HG03442 (cell line): ENCODE measurements at regions not wholly inside any gene's neighbourhood (a gene's known extent, or its start where the extent isn't known, plus 50 kb on each side); places are given as distances from the start of the nearest gene placed in this dataset.

Source experiments
- ATAC-seq: cut with Tn5 transposase; IDR thresholded peaks from one replicate; pipeline ENCODE4 v1.9.1; 2021; ENCODE audit warnings: mild to moderate bottlenecking, moderate library complexity; ENCODE audit not compliant: unreplicated experiment

DNA sequence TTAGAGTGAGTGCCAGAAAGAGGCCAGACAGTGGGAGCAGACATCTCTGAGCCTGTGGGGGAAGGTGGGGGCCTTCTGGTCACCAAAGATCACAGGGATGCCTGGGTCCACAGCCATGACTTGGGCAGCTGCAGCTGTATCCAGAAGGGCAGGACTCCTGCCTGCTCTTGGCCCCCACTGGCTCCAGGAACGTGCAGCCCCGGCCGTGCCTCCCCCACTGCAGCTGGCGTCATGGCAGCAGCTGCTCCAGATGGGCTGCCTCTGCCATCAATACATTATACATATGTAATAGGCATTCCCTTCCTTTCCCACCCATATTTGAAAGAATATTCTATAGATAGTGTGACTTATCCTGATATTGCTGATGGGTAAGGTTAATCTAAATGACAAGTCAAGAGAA lies 195.5 kb upstream of the SNX19 start:
- no peak for ATAC-seq

DNA sequence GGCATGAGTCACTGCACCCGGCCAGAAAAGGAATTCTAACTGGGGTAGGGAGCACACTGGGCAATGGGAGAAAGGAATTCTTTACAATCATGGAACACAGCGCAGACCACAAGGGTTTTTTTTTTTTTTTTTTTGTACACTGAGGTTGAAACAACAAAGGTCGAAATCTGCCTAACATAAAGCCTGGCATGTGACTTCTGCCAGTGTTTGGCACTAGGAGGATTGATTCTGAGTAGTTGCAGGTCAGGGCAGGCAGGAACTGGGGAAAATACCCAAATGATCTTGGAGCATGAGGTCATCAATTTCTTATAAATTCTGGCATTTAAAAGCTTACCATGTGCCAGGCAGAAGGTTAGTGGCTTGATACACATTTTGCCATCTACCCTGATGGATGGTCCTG lies 202.0 kb upstream of the SNX19 start:
- no peak for ATAC-seq

DNA sequence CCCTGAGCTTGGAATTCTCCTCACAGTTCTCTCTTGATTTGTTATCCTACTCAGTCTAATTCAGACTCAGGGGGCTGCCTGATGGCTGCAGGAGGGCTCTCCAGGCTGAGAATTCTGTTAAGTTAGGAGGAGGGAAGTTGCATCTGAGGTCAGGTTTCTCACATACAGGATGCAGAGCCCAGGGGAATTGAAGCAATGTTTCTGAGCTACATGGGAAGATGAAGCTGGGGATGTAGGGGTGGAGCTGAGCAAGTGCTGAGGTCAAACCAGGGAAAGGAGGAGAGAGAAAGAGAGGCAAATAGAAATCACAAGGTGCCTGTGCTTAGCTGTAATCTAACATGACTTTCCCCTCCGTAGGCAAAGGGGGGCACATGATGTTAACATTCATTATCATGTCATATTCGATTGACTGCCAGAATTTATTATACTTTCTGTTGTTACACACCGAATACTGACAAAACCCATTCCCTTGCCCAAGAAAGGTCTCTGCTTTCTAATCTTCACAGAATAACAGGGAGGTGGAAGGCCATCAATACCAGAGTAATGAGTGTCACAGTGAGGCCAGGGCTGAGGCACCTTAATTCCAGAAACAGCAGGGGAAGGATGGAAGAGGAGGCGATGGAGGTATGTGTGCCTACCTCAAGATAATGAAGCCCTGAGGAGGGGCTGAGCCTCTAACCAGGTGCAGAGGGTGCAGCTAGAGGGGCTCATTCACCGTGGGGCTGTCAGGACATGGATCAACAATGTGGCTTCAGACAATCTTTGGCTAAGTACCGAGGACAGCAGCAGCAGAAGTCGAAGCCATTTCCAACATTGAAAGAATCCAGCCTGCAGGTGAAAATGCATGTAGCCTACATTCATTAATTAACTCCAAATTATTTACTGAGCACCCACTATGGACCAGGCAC lies 205.4 kb upstream of the SNX19 start:
- ATAC-seq: no peak

DNA sequence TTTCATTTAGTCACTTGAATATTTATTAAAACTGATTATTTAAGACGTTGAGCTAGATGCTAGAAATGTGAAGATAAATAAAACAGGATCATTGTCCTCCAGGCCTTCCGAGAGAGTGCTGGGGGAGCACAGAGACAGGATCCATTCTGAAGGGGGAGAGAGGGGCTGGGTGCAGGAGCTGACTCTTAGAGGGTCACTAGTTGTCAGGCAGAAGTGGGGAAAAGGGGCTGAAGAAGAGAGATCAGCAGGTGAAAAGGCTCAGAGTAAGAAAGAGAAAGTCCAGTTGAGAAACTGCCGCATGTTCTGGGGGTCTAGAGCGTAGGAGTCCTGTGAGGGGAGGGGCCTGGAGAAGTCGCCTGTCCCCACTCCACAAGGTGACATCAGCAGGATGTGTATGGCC lies 206.2 kb upstream of the SNX19 start:
- ATAC-seq: no peak

DNA sequence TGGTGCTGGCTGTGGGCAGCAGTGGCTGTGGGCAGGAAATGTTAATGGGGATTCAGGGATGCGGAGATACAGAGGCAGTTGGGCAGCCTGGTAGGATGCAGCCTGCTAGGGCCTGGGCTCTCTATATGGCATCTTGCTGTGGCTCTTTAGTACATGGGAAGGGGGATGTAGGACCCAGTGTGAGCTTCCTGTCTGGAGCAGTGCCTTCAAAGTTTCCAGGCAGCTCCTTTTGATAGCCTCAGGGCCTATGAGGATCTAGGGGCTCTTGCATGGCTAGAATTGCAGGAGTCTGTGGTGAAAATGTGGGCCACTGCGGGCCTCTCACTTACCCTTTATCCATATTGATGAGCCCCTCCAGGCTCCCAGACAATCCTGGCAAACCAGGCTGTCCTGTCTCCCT lies 213.2 kb upstream of the SNX19 start:
- ATAC-seq: no peak

DNA sequence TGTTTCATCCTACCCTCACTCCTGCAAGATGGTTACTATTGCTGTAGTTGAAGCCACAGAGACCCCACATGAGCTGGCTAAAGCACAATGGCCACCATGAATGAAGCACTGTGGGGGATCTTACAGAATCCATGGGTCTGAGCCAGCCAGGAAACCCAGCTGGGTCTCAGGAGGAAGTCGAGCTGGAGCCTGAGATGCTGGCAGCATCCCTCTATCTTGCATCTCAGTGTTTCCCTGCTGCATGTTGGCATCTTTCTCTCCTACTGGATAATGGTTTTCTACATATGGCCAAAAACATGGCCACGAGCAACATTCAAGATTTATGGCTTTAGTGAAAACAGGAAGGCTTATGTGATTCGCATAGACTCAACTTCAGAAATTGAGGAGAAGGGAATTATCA lies 219.3 kb upstream of the SNX19 start:
- ATAC-seq: no peak

DNA sequence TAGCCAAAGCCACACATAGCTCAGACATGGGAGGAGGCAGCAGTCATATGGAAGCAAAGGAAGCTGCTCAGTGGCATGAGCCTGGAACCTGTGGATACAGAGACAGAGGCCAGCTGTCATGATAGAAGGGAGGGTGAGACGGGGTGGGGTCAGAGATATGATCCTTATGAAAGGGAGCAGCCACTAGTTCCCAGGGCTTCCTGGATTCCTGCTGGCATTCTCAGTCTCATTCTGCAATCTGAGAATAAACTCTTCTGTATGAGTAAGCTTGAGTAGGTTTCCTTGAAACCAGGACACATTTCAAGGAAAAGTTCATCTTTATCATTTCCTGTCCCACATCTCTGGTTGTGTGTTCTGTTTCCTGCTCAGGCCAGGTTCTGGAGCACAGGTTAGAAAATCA lies 220.2 kb upstream of the SNX19 start:
- no peak for ATAC-seq

DNA sequence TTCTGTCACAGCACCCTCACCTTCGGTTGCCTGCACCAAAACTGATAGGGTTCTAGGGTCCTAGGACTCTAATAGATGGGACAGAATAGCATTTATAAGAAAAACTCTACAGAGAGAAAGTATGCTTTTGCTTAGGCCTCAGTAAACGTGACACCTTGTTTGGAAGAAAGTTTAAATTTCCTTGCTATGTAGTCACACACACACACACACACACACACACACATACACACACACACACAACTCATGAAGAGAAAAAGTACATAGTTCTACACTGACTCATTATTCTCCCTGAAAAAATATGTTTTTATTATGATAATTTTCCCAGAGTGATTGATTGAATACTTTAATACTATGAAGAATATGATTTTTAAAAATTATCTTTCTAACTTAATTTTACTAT lies 220.8 kb upstream of the SNX19 start:
- ATAC-seq: no peak

DNA sequence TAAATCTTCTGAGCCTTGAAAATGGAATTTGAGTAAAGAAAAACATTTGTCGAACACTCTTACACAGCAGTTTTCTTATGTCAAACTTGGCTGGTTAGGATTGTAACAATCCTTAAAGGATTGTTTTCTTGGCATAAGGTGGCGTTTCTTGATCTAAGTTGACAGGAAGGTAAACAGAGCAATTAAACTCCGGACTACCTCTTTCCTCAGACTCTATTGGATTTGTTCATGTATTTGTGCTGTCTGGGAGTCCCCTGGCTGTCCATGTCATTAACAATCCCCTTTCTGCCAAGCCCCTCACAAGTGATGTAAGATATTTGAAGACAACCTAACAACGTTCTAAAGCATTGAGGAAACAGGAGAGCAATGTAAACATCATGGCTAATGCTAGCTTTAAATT lies 222.5 kb upstream of the SNX19 start:
- no peak for ATAC-seq

DNA sequence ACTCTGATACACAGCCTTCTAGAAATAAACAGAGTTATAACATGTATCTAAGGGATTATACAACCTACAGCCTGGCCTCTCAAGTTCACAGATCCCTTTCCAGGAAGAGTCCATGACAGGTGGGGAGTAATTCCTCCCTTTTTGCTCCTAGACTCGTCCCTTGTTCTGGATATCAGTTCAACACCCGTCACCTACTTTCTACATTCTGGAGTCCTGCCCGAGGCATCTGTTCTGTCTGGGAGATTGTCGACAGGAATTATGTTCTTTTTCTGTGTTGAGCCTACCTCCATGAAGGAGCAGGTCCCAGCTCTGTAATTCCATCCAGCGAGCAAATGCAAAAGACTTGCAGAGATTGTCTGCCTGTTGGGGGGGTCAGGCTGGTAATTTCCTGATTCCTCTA lies 224.6 kb upstream of the NTM start:
- no peak for ATAC-seq

DNA sequence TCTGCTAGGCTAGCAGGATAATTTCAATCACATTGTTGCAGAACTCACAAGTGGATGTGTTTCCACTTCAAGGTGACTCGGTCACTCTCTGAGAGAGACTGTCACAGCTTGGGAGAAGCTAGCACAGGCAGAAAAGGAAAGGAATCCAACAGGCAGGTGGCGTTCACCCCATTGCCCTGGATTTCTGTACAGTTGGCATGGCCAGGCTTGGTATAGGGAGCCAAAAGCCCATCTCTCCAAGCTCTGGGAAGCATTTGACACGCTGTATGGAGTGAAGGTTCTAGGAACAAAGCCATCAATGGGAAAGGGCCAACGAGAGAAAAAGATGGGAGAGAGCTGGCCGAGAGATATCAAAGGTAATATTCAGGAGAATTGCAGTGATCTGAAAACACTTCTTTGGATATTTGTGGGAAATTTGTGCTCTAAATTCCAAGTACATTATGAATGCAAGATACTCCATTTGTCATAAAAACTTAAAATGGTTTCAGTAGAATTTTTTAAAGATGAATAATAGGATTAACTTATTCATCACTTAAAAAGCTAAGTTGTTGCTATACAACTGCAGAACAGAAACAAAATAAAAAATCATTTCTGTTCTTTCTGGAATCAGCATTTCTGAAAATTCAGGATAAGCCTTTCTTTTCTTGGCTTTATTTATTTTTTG lies 223.5 kb upstream of the NTM start:
- no peak for ATAC-seq

DNA sequence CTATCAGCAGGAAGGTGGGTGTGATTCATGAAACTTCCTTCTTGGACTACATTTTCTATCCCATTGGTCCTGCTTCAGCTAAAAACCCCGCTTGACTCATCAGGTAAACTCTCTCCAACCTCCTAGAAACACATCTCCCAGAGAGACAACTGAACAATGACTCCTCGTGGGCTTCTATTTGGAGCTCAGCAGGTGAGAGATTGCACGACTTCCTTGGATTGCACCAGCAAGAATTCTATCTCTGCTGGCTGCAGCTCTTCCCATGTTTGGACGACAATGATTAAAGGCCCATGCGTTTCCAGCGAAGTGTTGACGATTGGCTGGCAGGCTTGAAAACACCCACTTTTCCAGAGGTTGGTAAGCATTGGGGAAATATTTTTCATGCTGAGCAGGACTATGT lies 216.1 kb upstream of the NTM start:
- no peak for ATAC-seq

DNA sequence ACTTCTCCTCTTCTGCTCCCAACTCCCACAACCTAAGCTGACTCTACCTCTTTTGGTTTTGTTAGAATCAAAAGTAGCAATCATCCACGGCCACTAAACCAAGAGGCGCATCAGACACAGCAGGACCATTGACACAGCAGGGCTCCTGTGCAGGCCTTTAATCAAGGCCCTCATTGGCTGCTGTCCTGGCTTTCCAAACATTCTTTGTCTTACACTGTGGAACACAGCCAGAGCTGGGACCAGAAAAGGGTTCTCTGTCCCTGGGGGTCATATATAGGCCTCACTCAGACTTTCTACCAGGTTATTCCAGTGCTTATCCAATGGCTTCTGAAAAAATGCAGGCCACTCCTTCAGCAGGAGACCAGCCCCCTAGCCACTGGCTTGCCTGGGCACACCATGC lies 212.7 kb upstream of the NTM start:
- no peak for ATAC-seq

DNA sequence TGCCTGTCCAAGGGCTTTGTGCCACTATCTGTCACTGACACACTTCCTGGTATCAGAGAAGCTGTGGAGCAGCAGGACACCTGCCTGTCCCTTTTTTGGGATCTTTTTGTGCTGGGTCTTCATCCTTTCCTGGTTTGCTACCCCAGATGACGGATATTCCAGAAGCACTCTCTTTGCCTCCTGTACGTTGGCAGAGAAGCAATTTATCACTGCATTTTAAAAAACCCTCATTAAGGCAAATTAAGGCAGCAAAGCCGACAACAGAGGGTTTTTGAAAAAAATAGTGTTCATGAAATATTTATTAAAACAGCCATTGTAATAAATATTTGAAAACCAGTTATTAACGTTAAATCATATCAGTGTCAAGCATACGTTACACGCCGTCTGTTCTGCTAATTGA lies 209.6 kb upstream of the NTM start:
- ATAC-seq: no peak

DNA sequence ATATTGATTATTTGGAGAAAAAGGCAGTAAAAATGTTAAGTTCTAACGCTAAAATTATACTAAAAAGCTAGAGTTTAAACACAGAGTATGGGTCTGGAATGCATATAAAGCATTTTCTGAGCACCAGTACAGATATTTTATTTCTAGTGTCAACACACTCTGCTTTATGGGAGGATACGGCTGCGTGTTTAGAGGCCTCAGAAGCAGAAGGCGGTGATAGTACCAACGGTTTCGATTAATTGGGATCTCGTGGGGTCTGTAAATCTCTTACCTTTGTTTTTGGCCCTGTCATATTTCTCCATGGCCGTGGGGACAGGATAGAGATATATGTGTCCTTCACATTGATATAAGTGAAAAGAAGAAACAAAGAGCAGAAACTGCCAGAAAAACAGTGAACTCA lies 206.8 kb upstream of the NTM start:
- no peak for ATAC-seq

DNA sequence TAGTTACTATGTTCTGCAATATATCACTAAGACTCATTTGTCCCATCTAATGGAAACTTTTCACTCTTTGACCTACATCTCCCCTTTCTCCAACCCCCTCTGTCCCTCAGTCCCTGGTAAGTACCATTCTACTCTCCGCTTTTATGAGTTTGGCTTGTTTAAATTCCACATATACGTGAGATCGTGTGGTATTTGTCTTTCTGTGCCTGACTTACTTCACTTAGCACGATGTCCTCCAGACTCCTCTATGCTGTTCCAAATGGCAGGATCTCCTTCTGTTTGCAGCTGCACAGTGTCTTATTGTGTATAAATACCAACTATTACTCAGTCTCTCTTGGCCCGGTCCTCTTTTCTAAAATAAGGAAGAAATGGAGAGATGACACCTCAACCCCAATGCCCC lies 205.4 kb upstream of the NTM start:
- ATAC-seq: no peak

DNA sequence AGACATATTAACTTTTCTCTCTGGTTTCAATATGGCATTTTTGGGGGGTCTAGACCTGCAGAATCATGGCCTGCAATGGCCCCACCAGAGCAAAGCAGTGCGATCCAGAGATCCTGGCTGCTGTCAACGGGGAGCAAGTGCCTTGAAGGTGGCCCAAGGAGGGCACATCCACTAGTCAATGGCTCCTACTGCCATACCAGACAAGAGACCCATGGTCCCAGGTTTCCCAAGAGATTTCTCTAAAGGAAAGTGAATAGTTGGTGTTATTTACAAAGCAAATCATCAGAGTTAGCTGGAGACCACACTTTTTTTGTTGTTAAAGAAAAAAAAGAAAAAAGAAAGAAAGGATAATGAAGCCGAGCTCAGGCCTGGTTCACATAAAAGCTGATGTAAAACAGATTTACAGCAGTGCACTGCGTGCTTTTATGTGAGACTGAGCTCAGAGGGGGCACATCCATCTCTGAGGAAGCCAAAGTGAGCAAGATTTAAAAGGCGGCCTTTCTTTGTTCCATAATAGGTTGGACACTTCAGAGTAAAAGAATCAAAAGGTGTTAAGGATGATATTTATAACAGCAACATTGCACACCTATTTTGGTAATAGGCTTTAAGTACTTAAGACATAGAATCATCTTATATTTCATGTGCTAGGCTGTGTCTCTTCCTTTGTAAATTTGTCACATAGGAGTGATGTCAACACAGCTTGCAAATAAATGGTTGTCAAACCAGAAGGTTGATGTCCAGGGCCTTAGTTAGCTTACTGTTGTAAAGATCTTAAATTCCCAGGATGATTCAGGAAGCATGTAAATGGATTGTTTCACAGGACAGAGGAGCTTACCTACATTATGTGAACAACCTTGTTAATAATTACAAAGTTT lies 201.3 kb upstream of the NTM start:
- no peak for ATAC-seq

DNA sequence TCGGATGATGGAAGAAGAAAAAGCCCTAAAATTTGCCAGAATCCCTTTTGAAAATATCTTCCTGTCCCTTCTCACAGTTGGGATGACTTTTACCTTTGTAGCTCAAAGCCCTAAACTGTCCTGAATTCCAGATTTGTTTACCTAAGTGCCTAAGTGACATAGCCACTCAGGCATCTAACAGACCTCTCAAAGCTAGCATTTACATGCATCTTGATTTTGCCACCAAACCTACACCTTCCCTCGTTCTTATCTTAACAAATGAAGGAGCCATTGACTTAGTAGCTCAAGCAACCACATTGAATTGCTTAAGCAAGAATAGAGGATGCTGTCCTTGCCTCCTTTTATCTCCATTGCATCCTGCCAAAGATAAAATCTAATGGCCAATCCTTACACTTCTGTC lies 198.4 kb upstream of the NTM start:
- ATAC-seq: no peak

DNA sequence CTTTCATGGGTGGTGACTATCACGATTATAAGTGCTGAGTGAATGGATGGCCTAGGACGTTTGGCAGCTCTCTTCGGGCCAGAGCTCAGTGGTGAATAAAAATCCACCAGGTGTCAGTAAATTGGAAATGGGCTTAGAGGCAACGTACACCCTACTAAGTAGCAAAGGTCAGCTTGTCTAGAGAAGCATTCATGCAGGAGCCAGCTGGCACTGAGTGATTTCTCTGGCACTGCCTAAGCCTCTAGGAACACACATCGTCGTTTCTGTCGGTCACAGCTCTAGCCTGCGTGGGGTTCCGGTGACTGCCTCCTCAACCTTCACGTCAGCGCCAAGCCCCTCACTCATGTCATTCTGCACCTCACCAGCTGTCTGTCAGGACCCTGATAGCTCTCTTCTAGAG lies 192.4 kb upstream of the NTM start:
- ATAC-seq: no peak

DNA sequence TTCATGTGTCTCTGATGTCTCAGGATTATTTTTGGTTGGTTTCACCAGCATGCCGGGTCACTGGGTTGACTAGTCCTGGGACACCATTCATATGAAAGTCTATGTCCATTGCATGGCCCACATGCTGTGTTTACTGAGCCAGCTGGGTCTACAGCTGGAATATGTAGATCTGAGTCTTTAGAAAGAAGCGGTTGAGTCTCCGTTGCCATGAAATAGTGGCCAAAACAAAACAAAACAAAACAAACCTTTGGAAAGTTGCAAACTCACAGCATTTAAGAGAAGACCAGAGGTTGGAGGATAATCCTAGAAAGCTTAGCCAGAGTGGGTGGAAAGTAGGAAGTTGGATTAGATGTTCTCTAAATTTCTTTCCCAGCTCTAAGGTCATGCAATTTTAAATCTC lies 191.8 kb upstream of the NTM start:
- no peak for ATAC-seq

DNA sequence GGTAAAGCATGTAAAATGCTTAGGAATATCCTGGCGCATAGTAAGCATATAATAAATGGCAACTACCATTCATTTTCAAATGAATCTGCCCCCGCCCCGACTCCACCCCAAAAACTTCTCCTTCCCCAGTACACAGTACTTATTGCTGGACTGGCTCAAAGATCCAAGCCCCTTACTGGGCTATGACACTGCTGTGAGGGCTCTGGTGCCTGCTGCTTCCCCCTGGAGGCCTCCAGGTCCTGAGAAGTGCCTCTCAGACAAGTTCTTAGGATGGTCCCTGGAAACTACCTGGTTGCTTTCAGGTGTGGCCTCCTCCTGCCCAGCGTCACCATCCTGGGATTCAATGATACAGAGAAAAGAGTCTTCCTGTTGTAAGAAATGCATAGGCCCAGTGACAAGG lies 190.6 kb upstream of the NTM start:
- no peak for ATAC-seq

DNA sequence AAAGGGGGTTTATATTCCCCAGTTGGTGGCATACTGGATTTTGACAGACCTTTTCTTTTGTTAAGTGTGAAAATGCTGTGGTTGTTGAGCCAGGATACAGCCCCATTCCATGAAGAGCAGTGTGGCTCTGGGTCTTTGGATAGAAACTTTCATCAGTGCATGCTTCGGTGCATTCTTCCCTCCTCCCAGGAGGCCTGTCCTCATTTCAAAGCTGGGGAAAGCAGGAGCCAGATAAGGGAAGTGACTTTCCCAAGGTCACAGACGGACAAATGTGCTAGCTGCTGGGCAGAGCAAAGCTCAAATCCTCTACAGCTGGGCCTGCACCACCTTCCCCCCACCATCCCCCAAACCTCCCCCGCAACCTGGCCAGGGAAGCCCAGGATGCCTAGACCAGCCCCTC lies 184.5 kb upstream of the NTM start:
- ATAC-seq: no peak
